ENCODE measurements at regions not wholly inside any gene's neighbourhood (a gene's known extent, or its start where the extent isn't known, plus 50 kb on each side); places are given as distances from the start of the nearest gene placed in this dataset.

GRCh38 chr5:163916376-163916775, 411.0 kb downstream of the MAT2B start:
- TF ChIP-seq CTCF (IDR thresholded peaks at IDR 0.05) (no peak), POLR2A (IDR thresholded peaks at IDR 0.05) (no peak)
